Neural progenitor cell (in vitro differentiated cells): ENCODE measurements at regions not wholly inside any gene's neighbourhood (a gene's known extent, or its start where the extent isn't known, plus 50 kb on each side); places are given as distances from the start of the nearest gene placed in this dataset.

ENCODE experiments used
- DNase-seq: peaks from one replicate; pipeline ENCODE4 v3.0.0-alpha.2; 2016; ENCODE audit warnings: low spot score
- H2AFZ ChIP-seq: fragments of 200-600 bp; sonication (generic); replicated peaks from 2 replicates; pipeline ENCODE4 v1.6.1; 2016; ENCODE audit warnings: antibody characterized with exemption
- H3F3A ChIP-seq: fragments of 200-600 bp; sonication (generic); 2 replicates; pipeline ENCODE4 v1.6.1; 2016; ENCODE audit warnings: antibody characterized with exemption, low read depth
- H3K27ac ChIP-seq: fragments of 200-600 bp; sonication (generic); 2 replicates; pipeline ENCODE4 v1.5.1; 2016; ENCODE audit warnings: mild to moderate bottlenecking
- H3K27me3 ChIP-seq: fragments of 200-600 bp; sonication (generic); 2 replicates; pipeline ENCODE4 v1.6.1; 2016; ENCODE audit warnings: mild to moderate bottlenecking, moderate library complexity
- H3K36me3 ChIP-seq: fragments of 200-600 bp; sonication (generic); 2 replicates; pipeline ENCODE4 v1.5.1; 2016
- H3K4me1 ChIP-seq: fragments of 200-600 bp; sonication (generic); 2 replicates; pipeline ENCODE4 v1.6.1; 2016; ENCODE audit warnings: mixed run types
- H3K4me2 ChIP-seq: fragments of 200-600 bp; sonication (generic); 2 replicates; pipeline ENCODE4 v1.6.1; 2016
- H3K4me3 ChIP-seq: fragments of 200-600 bp; sonication (generic); 2 replicates; pipeline ENCODE4 v1.5.1; 2016
- H3K79me2 ChIP-seq: fragments of 200-600 bp; sonication (generic); 2 replicates; pipeline ENCODE4 v1.6.1; 2016; ENCODE audit warnings: low read depth
- H3K9ac ChIP-seq: fragments of 200-600 bp; sonication (generic); 2 replicates; pipeline ENCODE4 v1.6.1; 2016
- H3K9me3 ChIP-seq: fragments of 200-600 bp; sonication (generic); 2 replicates; pipeline ENCODE4 v1.5.1; 2016; ENCODE audit warnings: low read depth
- H4K20me1 ChIP-seq: fragments of 200-600 bp; sonication (generic); 2 replicates; pipeline ENCODE4 v1.6.1; 2016; ENCODE audit warnings: low read depth
- H3K27ac Mint-ChIP-seq: 3 replicates; pipeline ENCODE4 v1.8.0; 2021; ENCODE audit warnings: mixed read lengths
- H3K27me3 Mint-ChIP-seq: 2 replicates; pipeline ENCODE4 v1.8.0; 2022; ENCODE audit warnings: low read depth, mild to moderate bottlenecking, inconsistent platforms, moderate library complexity, mixed read lengths; ENCODE audit not compliant: insufficient read depth
- H3K36me3 Mint-ChIP-seq: 3 replicates; pipeline ENCODE4 v1.8.0; 2021; ENCODE audit warnings: mixed read lengths
- H3K4me1 Mint-ChIP-seq: 3 replicates; pipeline ENCODE4 v1.8.0; 2021; ENCODE audit warnings: mixed read lengths
- H3K4me3 Mint-ChIP-seq: 3 replicates; pipeline ENCODE4 v1.8.0; 2021; ENCODE audit warnings: mild to moderate bottlenecking, moderate library complexity, mixed read lengths
- H3K9me3 Mint-ChIP-seq: 3 replicates; pipeline ENCODE4 v1.8.0; 2020; ENCODE audit warnings: mixed read lengths
- CTCF ChIP-seq: fragments of 200-600 bp; sonication (generic); IDR thresholded peaks from 2 replicates; pipeline ENCODE4 v1.5.1; 2017; ENCODE audit warnings: antibody characterized with exemption, mild to moderate bottlenecking
- EZH2 ChIP-seq: fragments of 200-600 bp; sonication (generic); IDR thresholded peaks from 2 replicates; pipeline ENCODE4 v1.6.1; 2017; ENCODE audit warnings: antibody characterized with exemption, mild to moderate bottlenecking, moderate library complexity
- EZH2phosphoT487 ChIP-seq: fragments of 200-600 bp; sonication (generic); IDR thresholded peaks from 2 replicates; pipeline ENCODE4 v1.6.1; 2017; ENCODE audit warnings: antibody characterized with exemption

- Histone ChIP-seq H4K20me1 (peaks cover 9% of the 10 kb centered on the region), H3K9me3 (no peaks in the 10 kb centered on the region), H3K9ac (no peak overlapping the region), H3K4me1 (peaks cover 42% of the 10 kb centered on the region), H3K27me3 (peaks cover 28% of the 10 kb centered on the region), H3K4me3 (no peak overlapping the region), H3F3A (peaks cover 26% of the 10 kb centered on the region), H2AFZ (no peak overlapping the region), H3K79me2 (no peaks in the 10 kb centered on the region), H3K4me2 (no peak overlapping the region), H3K27ac (no peak overlapping the region), H3K36me3 (no peaks in the 10 kb centered on the region)
- no peaks in the 10 kb centered on the region for H3K36me3 Mint-ChIP-seq
- H3K27me3 Mint-ChIP-seq, result peaks cover under 1% of the 10 kb centered on the region
- peak overlapping the region; percentile 18 for H3K27ac Mint-ChIP-seq
- TF ChIP-seq CTCF (peak; percentile 62), EZH2 (no peak)
- peaks cover 50% of the 10 kb centered on the region for H3K4me1 Mint-ChIP-seq
- no peaks in the 10 kb centered on the region for H3K9me3 Mint-ChIP-seq
- DNase-seq, result peak; percentile 45
- no peak overlapping the region for H3K4me3 Mint-ChIP-seq
Observed at GRCh38 chr20:7358670-7359069, 581.6 kb downstream of the HAO1 start.

- H3K27me3 ChIP-seq, result peaks cover 31% of the 10 kb centered on the region
- H3K4me3 Mint-ChIP-seq, result no peak overlapping the region
- no peak for DNase-seq
- H3K4me1 ChIP-seq, result peaks cover 42% of the 10 kb centered on the region
- no peaks in the 10 kb centered on the region for H3K9me3 ChIP-seq
- H3K27me3 Mint-ChIP-seq, result peaks cover 7% of the 10 kb centered on the region
- TF ChIP-seq EZH2, result no peak
- no peak for TF ChIP-seq EZH2phosphoT487
- TF ChIP-seq CTCF, result no peak
- H3K79me2 ChIP-seq, result no peaks in the 10 kb centered on the region
- peaks cover 3% of the 10 kb centered on the region for H3K36me3 Mint-ChIP-seq
- no peak overlapping the region for H3K27ac ChIP-seq
- H3K4me3 ChIP-seq, result no peak overlapping the region
- H3K9ac ChIP-seq, result no peak overlapping the region
- H3F3A ChIP-seq, result peaks cover 26% of the 10 kb centered on the region
- H3K4me1 Mint-ChIP-seq, result peaks cover 55% of the 10 kb centered on the region
- H3K36me3 ChIP-seq, result no peaks in the 10 kb centered on the region
- no peak overlapping the region for H2AFZ ChIP-seq
- H4K20me1 ChIP-seq, result peaks cover 9% of the 10 kb centered on the region
- peak overlapping the region; percentile 61 for H3K4me2 ChIP-seq
- peak overlapping the region; percentile 18 for H3K27ac Mint-ChIP-seq
- peaks cover 4% of the 10 kb centered on the region for H3K9me3 Mint-ChIP-seq
Observed at GRCh38 chr20:7359739-7360138, 580.5 kb downstream of the HAO1 start.

- H3K4me1 ChIP-seq, result peaks cover 42% of the 10 kb centered on the region
- Mint-ChIP-seq H3K27me3 (peaks cover 7% of the 10 kb centered on the region), H3K9me3 (peaks cover 16% of the 10 kb centered on the region), H3K4me3 (no peak overlapping the region), H3K27ac (peak overlapping the region; percentile 97), H3K36me3 (peaks cover 14% of the 10 kb centered on the region), H3K4me1 (peaks cover 55% of the 10 kb centered on the region)
- H3K9me3 ChIP-seq, result no peaks in the 10 kb centered on the region
- no peaks in the 10 kb centered on the region for H3K79me2 ChIP-seq
- DNase-seq, result peak; percentile 86
- no peak overlapping the region for H3K4me3 ChIP-seq
- H3K9ac ChIP-seq, result no peak overlapping the region
- peak overlapping the region; percentile 82 for H3K27ac ChIP-seq
- no peak overlapping the region for H2AFZ ChIP-seq
- peaks cover 9% of the 10 kb centered on the region for H4K20me1 ChIP-seq
- no peaks in the 10 kb centered on the region for H3K36me3 ChIP-seq
- H3K27me3 ChIP-seq, result peaks cover 31% of the 10 kb centered on the region
- H3F3A ChIP-seq, result peaks cover 26% of the 10 kb centered on the region
- H3K4me2 ChIP-seq, result peak overlapping the region; percentile 61
- TF ChIP-seq EZH2 (no peak), CTCF (no peak), EZH2phosphoT487 (peak; percentile 95)
Observed at GRCh38 chr20:7361321-7361720, 578.9 kb downstream of the HAO1 start.
